Activated naive CD4-positive, alpha-beta T cell treated with anti-CD3 and anti-CD28 coated beads, Interleukin-2, amount 50 U/mL, for 24 hours (primary cell): ENCODE measurements at regions not wholly inside any gene's neighbourhood (a gene's known extent, or its start where the extent isn't known, plus 50 kb on each side); places are given as distances from the start of the nearest gene placed in this dataset.

Experiments used
- H3K27ac Mint-ChIP-seq: one replicate; pipeline ENCODE4 v1.8.0; 2021; ENCODE audit warnings: mild to moderate bottlenecking, mixed read lengths
- H3K27me3 Mint-ChIP-seq: one replicate; pipeline ENCODE4 v1.8.0; 2021; ENCODE audit warnings: mixed read lengths
- H3K36me3 Mint-ChIP-seq: one replicate; pipeline ENCODE4 v1.8.0; 2021; ENCODE audit warnings: mixed read lengths
- H3K4me1 Mint-ChIP-seq: one replicate; pipeline ENCODE4 v1.8.0; 2021; ENCODE audit warnings: mixed read lengths
- H3K4me3 Mint-ChIP-seq: one replicate; pipeline ENCODE4 v1.8.0; 2021; ENCODE audit warnings: mild to moderate bottlenecking, mixed read lengths
- H3K9me3 Mint-ChIP-seq: one replicate; pipeline ENCODE4 v1.8.0; 2021; ENCODE audit warnings: mixed read lengths

GRCh38 chr22:47804281-47804680, 1041.8 kb downstream of the TBC1D22A start:
- no peaks in the 10 kb centered on the region for H3K36me3 Mint-ChIP-seq
- peaks cover 6% of the 10 kb centered on the region for H3K27me3 Mint-ChIP-seq
- no peaks in the 10 kb centered on the region for H3K9me3 Mint-ChIP-seq
- no peak overlapping the region for H3K4me3 Mint-ChIP-seq
- no peak overlapping the region for H3K27ac Mint-ChIP-seq
- H3K4me1 Mint-ChIP-seq: no peaks in the 10 kb centered on the region

DNA sequence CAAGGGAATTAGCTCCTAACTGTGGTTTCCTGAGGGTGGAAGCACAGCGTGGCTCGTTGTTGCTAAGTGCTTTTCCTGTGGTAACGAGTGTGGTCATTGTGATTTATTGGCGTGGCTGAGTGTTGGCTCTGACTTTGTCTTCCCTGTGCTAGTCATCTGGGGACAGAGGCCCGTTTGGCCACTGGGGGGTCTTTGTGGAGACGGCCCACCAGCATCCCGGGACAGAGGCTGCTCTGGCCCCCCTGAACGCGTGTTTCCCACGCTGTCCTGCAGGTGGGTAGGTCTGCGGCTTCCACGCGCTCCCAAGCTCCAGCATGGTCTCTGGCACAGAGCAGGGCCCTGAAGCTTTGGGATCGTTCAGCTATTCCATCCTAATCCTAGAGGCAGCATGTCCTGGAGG, 1040.0 kb downstream of the TBC1D22A start:
- Mint-ChIP-seq H3K27me3 (peaks cover 6% of the 10 kb centered on the region), H3K9me3 (no peaks in the 10 kb centered on the region), H3K27ac (no peak overlapping the region), H3K4me1 (no peaks in the 10 kb centered on the region), H3K36me3 (no peaks in the 10 kb centered on the region), H3K4me3 (no peak overlapping the region)

- Mint-ChIP-seq H3K9me3 (no peaks in the 10 kb centered on the region), H3K36me3 (no peaks in the 10 kb centered on the region), H3K27me3 (peaks cover 5% of the 10 kb centered on the region), H3K4me1 (no peaks in the 10 kb centered on the region), H3K27ac (no peak overlapping the region), H3K4me3 (no peak overlapping the region)
These were observed 1039.2 kb downstream of the TBC1D22A start for GRCh38 chr22:47801541-47802245.

GRCh38 chr22:47798229-47798628, 1035.8 kb downstream of the TBC1D22A start:
- H3K9me3 Mint-ChIP-seq: no peaks in the 10 kb centered on the region
- H3K4me1 Mint-ChIP-seq: no peaks in the 10 kb centered on the region
- H3K36me3 Mint-ChIP-seq: no peaks in the 10 kb centered on the region
- peaks cover 4% of the 10 kb centered on the region for H3K27me3 Mint-ChIP-seq
- H3K4me3 Mint-ChIP-seq: no peak overlapping the region
- H3K27ac Mint-ChIP-seq: no peak overlapping the region

DNA sequence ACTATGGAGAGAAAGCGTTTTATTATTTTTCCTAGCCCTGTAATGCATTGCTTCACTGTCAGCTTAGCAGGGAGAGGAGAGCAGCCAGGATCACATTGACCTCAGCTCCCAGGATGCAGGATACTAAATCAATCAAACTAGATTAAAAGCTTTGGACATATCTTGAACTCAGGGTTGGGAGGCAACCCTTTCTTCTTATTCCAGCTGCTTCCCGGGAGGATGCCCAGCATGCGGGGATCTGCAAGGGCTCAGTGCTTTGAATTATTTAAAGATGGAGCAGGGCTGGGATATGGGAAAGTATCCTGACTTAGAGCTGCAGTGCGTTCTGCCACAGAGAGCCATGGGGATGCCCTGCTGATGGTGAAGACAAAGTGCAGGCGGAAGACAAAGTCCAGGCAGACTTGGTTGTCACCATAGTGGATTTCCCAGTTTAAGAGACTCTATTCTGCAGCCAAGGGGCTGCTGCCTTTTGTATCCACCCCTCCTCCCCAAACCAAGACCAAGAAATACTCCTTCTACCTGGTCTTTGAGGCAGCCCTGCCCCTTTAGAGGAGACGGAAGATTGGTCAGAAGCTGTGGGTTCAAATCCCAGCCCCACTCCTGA, 1035.0 kb downstream of the TBC1D22A start:
- Mint-ChIP-seq H3K4me1 (no peaks in the 10 kb centered on the region), H3K4me3 (no peak overlapping the region), H3K27ac (no peak overlapping the region), H3K9me3 (no peaks in the 10 kb centered on the region), H3K27me3 (peaks cover 3% of the 10 kb centered on the region), H3K36me3 (no peaks in the 10 kb centered on the region)

- Mint-ChIP-seq H3K4me1 (no peaks in the 10 kb centered on the region), H3K27ac (no peak overlapping the region), H3K4me3 (no peak overlapping the region), H3K27me3 (no peaks in the 10 kb centered on the region), H3K36me3 (no peaks in the 10 kb centered on the region), H3K9me3 (no peaks in the 10 kb centered on the region)
These were observed 1033.9 kb downstream of the TBC1D22A start for GRCh38 chr22:47796128-47796908.

DNA sequence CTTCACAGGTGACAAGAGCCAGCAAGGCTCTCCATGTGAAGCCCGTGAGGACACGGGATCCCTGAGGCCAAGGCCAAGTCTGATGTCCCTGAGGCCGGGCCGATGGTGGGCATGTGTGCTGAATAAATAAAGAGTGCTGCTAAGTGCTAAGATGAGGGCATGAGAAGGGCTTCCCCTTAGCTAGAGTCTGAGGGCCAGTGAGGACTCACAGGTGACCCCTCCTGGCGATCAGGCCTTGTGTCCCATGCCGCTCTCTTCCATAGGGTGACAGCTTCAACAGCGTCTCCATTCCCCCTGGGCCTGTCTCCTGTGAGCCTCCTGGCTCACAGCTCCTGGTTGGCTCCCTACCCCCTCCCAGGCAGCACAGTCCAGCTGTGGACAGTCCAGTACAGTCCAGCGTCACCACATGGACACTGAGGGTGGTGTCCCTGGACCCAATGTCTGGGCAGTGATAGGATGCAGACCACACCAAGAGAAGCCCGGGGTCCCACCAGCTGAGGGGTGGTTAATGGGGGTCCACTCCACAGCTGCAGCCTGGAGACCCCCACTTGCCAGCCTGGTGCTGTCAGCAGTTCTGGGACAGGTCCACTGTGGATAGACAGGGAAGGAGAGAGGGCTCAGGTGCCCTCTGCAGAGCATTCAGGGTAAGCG, 1033.2 kb downstream of the TBC1D22A start:
- Mint-ChIP-seq H3K9me3 (no peaks in the 10 kb centered on the region), H3K4me3 (no peak overlapping the region), H3K27me3 (no peaks in the 10 kb centered on the region), H3K36me3 (no peaks in the 10 kb centered on the region), H3K27ac (no peak overlapping the region), H3K4me1 (no peaks in the 10 kb centered on the region)

DNA sequence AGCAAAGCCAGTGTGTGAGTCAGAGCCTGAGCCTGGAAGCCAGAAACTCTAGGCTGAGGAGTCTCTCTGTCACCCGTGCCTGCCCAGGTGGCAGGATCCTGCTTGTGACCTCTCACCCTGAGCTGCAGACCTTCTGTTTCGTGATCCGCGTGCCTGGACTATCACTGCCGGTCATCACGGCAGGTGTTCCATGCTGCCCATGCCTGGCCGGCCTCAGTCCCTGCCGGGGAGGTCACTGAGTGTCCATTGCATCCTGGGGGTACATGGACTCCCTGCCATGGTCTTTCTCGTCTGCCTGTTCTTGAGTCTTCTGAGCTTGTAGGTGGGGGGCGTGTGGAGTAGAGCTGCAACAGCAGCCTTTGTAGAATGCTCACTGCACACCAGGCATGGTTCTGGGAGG, 1032.4 kb downstream of the TBC1D22A start:
- no peaks in the 10 kb centered on the region for H3K36me3 Mint-ChIP-seq
- H3K4me3 Mint-ChIP-seq: no peak overlapping the region
- H3K9me3 Mint-ChIP-seq: no peaks in the 10 kb centered on the region
- no peak overlapping the region for H3K27ac Mint-ChIP-seq
- no peaks in the 10 kb centered on the region for H3K27me3 Mint-ChIP-seq
- H3K4me1 Mint-ChIP-seq: no peaks in the 10 kb centered on the region

- Mint-ChIP-seq H3K9me3 (no peaks in the 10 kb centered on the region), H3K27me3 (no peaks in the 10 kb centered on the region), H3K27ac (no peak overlapping the region), H3K36me3 (no peaks in the 10 kb centered on the region), H3K4me1 (no peaks in the 10 kb centered on the region), H3K4me3 (no peak overlapping the region)
These were observed 1031.1 kb downstream of the TBC1D22A start for GRCh38 chr22:47793304-47794101.

DNA sequence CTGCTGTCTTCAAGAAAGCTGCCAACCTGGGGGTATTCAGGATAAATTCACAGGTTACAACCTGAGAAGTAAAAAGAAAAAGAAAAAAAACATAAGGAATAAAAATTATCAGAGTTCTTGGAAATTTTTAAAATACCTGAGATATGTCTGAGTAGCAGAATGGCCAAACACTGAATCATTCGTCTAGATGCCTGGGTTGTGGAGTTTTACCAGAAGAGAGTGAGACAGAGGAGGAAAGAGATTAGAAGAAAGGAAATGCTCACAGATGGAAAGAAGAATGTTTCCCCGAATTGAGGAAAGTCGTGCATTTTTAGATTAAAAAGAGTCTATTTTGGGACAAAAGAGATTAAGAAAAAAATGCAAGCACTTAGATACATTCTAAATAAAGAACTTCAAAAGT, 1026.7 kb downstream of the TBC1D22A start:
- Mint-ChIP-seq H3K4me3 (no peak overlapping the region), H3K36me3 (no peaks in the 10 kb centered on the region), H3K27ac (no peak overlapping the region), H3K9me3 (no peaks in the 10 kb centered on the region), H3K4me1 (no peaks in the 10 kb centered on the region), H3K27me3 (peaks cover 5% of the 10 kb centered on the region)

- H3K4me3 Mint-ChIP-seq: no peak overlapping the region
- H3K9me3 Mint-ChIP-seq: no peaks in the 10 kb centered on the region
- no peaks in the 10 kb centered on the region for H3K4me1 Mint-ChIP-seq
- peaks cover 5% of the 10 kb centered on the region for H3K27me3 Mint-ChIP-seq
- H3K27ac Mint-ChIP-seq: no peak overlapping the region
- no peaks in the 10 kb centered on the region for H3K36me3 Mint-ChIP-seq
These were observed 1026.0 kb downstream of the TBC1D22A start for GRCh38 chr22:47788461-47788860.

- Mint-ChIP-seq H3K27me3 (peaks cover 5% of the 10 kb centered on the region), H3K4me1 (no peaks in the 10 kb centered on the region), H3K4me3 (no peak overlapping the region), H3K9me3 (no peaks in the 10 kb centered on the region), H3K36me3 (no peaks in the 10 kb centered on the region), H3K27ac (no peak overlapping the region)
These were observed 1025.2 kb downstream of the TBC1D22A start for GRCh38 chr22:47787501-47788227.

DNA sequence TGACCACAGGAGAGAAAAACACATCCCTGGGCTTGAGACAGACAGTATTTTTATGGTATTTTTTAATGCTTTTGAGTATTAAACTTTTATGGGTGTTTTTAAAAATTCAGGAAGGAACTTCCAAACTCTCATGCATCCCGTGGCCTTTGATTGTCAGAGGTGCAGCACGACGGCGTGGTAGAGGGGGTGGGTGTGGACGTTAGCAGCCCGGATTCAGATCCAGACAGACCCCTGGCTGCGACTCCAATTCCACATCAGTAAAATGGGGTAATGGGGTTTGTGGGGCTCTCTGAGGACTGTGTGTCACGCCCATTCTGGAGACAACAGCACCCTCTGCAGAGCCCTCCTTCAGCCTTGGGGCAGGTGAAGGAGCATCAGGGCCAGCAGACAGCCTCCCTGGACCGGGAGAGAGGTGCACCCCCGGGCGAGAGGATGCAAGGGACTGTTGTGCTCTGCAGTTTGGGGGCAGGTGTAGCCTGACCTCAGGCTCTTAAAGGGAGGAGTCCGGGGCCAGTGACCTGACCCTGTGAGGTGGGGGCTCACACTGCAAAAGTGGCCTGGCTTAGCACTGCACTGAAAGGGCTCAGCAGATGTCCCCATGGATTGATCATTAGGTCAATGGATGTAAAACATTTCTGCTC, 1024.3 kb downstream of the TBC1D22A start:
- H3K4me1 Mint-ChIP-seq: no peaks in the 10 kb centered on the region

GRCh38 chr22:47784991-47785390, 1022.5 kb downstream of the TBC1D22A start:
- Mint-ChIP-seq H3K9me3 (no peaks in the 10 kb centered on the region), H3K4me3 (no peak overlapping the region), H3K4me1 (no peaks in the 10 kb centered on the region), H3K36me3 (no peaks in the 10 kb centered on the region), H3K27ac (no peak overlapping the region), H3K27me3 (peaks cover 7% of the 10 kb centered on the region)

More for the DNA sequence above, 1024.3 kb downstream of the TBC1D22A start:
- Mint-ChIP-seq H3K4me3 (no peak overlapping the region), H3K27me3 (peaks cover 7% of the 10 kb centered on the region), H3K9me3 (no peaks in the 10 kb centered on the region), H3K27ac (no peak overlapping the region), H3K36me3 (no peaks in the 10 kb centered on the region)
